ENCODE measurements at regions not wholly inside any gene's neighbourhood (a gene's known extent, or its start where the extent isn't known, plus 50 kb on each side); places are given as distances from the start of the nearest gene placed in this dataset.

DNA sequence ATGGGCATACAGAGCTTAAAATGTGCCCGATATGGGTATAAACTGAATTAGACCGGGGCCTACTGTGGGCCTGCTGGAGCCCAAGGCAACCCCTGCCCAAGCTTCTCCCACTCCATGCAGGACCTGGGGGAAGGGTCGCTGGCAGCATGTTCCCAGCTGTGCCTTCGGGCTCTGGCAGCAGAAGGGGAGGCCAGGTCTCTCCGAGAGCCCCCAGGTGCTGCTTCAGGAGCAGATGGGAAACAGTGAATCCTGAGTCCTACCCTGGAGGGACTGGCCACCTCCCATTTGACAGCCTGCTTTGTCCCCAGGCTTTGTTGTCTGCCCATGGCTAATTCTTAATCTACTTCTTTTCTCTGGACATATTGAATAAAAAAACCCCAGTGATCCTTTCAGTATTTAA, 315.6 kb upstream of the B3GAT1 start:
- TF ChIP-seq, protein P1, sequence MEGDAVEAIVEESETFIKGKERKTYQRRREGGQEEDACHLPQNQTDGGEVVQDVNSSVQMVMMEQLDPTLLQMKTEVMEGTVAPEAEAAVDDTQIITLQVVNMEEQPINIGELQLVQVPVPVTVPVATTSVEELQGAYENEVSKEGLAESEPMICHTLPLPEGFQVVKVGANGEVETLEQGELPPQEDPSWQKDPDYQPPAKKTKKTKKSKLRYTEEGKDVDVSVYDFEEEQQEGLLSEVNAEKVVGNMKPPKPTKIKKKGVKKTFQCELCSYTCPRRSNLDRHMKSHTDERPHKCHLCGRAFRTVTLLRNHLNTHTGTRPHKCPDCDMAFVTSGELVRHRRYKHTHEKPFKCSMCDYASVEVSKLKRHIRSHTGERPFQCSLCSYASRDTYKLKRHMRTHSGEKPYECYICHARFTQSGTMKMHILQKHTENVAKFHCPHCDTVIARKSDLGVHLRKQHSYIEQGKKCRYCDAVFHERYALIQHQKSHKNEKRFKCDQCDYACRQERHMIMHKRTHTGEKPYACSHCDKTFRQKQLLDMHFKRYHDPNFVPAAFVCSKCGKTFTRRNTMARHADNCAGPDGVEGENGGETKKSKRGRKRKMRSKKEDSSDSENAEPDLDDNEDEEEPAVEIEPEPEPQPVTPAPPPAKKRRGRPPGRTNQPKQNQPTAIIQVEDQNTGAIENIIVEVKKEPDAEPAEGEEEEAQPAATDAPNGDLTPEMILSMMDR (IDR thresholded peaks at IDR 0.05; ENCODE audit: low read length) = no peak
- no peak for TF ChIP-seq EZH2 (IDR thresholded peaks at IDR 0.05; ENCODE audit: borderline replicate concordance, low read length)

Data from OCI-LY1 (cell line).